ENCODE measurements at regions not wholly inside any gene's neighbourhood (a gene's known extent, or its start where the extent isn't known, plus 50 kb on each side); places are given as distances from the start of the nearest gene placed in this dataset.

GRCh38 chr6:115728171-115728570, 332.5 kb downstream of the FRK start:
- no peak for TF ChIP-seq CTCF (IDR thresholded peaks at IDR 0.05; ENCODE audit: low read length, missing control alignments)
- DNase-seq (ENCODE audit: low read depth), result no peak
- no peak overlapping the region for H3K4me3 ChIP-seq (replicated peaks; ENCODE audit: low read depth, low read length)

GRCh38 chr6:115721564-115721963, 339.1 kb downstream of the FRK start:
- H3K4me3 ChIP-seq (replicated peaks; ENCODE audit: low read depth, low read length), result no peak overlapping the region
- no peak for DNase-seq (ENCODE audit: low read depth)
- TF ChIP-seq CTCF (IDR thresholded peaks at IDR 0.05; ENCODE audit: low read length, missing control alignments), result no peak

- TF ChIP-seq CTCF (IDR thresholded peaks at IDR 0.05; ENCODE audit: low read length, missing control alignments), result no peak
- H3K4me3 ChIP-seq (replicated peaks; ENCODE audit: low read depth, low read length), result no peak overlapping the region
- no peak for DNase-seq (ENCODE audit: low read depth)
These were observed 339.8 kb downstream of the FRK start for GRCh38 chr6:115720900-115721299.

- DNase-seq (ENCODE audit: low read depth), result no peak
- TF ChIP-seq CTCF (IDR thresholded peaks at IDR 0.05; ENCODE audit: low read length, missing control alignments), result no peak
- H3K4me3 ChIP-seq (replicated peaks; ENCODE audit: low read depth, low read length), result no peak overlapping the region
These were observed 343.2 kb downstream of the FRK start for GRCh38 chr6:115717472-115717871.

GRCh38 chr6:115717062-115717461, 343.6 kb downstream of the FRK start:
- TF ChIP-seq CTCF (IDR thresholded peaks at IDR 0.05; ENCODE audit: low read length, missing control alignments), result no peak
- DNase-seq (ENCODE audit: low read depth), result no peak
- H3K4me3 ChIP-seq (replicated peaks; ENCODE audit: low read depth, low read length), result no peak overlapping the region

GRCh38 chr6:115712291-115712961, 348.3 kb downstream of the FRK start:
- no peak overlapping the region for H3K4me3 ChIP-seq (replicated peaks; ENCODE audit: low read depth, low read length)
- no peak for DNase-seq (ENCODE audit: low read depth)
- TF ChIP-seq CTCF (IDR thresholded peaks at IDR 0.05; ENCODE audit: low read length, missing control alignments), result no peak

GRCh38 chr6:115708850-115709249, 351.8 kb downstream of the FRK start:
- no peak for DNase-seq (ENCODE audit: low read depth)
- H3K4me3 ChIP-seq (replicated peaks; ENCODE audit: low read depth, low read length), result no peak overlapping the region
- TF ChIP-seq CTCF (IDR thresholded peaks at IDR 0.05; ENCODE audit: low read length, missing control alignments), result no peak
